ENCODE measurements at regions not wholly inside any gene's neighbourhood (a gene's known extent, or its start where the extent isn't known, plus 50 kb on each side); places are given as distances from the start of the nearest gene placed in this dataset.
"Not testable (repeated sequence)": the region's sequence is repeated elsewhere in the genome, so short reads cannot be mapped to it uniquely, and the experiment has no call there.

DNA sequence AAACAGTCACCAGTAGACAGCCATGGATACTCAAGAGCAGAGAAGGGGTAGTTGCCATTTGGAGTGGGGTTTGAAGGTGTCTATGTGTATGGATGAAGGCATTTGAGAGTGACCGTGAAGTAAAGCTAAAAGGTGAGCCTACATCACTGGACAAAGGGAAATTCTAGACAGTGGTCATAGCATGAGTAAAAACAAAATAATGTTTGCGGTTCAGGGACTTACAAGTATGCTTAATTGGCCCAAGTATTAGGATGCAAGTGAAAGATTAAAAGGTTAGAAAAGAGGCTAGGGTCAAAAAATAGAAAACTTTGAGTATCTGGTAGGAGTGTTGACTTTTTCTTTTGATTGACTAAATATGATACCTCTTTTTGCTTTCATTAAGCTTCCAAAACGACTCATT, 238.1 kb upstream of the SLC8A1 start:
- DNase-seq: no peak
- Histone ChIP-seq H3K27ac (peak overlapping the region; percentile 0 to 36), H3K9me3 (no peaks in the 10 kb centered on the region), H3K4me3 (no peak overlapping the region), H3K36me3 (no peaks in the 10 kb centered on the region), H3K4me1 (no peaks in the 10 kb centered on the region), H3K27me3 (no peaks in the 10 kb centered on the region)
- TF ChIP-seq POLR2A (IDR thresholded peaks at IDR 0.05): no peak
- TF ChIP-seq, protein P1, sequence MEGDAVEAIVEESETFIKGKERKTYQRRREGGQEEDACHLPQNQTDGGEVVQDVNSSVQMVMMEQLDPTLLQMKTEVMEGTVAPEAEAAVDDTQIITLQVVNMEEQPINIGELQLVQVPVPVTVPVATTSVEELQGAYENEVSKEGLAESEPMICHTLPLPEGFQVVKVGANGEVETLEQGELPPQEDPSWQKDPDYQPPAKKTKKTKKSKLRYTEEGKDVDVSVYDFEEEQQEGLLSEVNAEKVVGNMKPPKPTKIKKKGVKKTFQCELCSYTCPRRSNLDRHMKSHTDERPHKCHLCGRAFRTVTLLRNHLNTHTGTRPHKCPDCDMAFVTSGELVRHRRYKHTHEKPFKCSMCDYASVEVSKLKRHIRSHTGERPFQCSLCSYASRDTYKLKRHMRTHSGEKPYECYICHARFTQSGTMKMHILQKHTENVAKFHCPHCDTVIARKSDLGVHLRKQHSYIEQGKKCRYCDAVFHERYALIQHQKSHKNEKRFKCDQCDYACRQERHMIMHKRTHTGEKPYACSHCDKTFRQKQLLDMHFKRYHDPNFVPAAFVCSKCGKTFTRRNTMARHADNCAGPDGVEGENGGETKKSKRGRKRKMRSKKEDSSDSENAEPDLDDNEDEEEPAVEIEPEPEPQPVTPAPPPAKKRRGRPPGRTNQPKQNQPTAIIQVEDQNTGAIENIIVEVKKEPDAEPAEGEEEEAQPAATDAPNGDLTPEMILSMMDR (IDR thresholded peaks at IDR 0.05): no peak
- intact Hi-C loops (cut with DNase I; ENCODE audit: low total_unique reads): no loop called here

DNA sequence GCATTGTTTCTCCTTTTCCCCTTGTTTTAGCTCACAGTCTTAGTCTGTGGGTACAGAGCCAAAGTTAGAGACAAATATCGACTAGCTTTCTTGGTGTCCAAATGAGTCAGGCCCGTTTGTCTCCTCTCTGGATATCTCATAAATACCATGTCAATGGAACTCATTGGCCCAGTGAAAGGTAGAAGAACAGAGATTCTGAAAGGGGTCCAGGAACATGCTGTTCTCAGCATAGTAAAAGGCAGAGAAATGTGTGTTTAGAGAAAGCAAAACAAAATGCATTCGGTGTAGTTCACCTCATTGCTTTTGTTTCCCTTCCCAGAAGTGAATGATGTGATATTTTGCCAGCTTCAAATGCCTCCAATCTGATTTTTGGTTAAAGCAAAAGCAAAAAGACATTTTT, 238.6 kb upstream of the SLC8A1 start:
- Histone ChIP-seq H3K4me1 (no peaks in the 10 kb centered on the region), H3K4me3 (no peak overlapping the region), H3K9me3 (no peaks in the 10 kb centered on the region), H3K36me3 (no peaks in the 10 kb centered on the region), H3K27me3 (no peaks in the 10 kb centered on the region), H3K27ac (peak overlapping the region; percentile 0 to 46)
- TF ChIP-seq POLR2A (IDR thresholded peaks at IDR 0.05): no peak
- TF ChIP-seq, protein P1 (IDR thresholded peaks at IDR 0.05): no peak
- DNase-seq: no peak
- intact Hi-C loops (cut with DNase I; ENCODE audit: low total_unique reads): no loop called here

DNA sequence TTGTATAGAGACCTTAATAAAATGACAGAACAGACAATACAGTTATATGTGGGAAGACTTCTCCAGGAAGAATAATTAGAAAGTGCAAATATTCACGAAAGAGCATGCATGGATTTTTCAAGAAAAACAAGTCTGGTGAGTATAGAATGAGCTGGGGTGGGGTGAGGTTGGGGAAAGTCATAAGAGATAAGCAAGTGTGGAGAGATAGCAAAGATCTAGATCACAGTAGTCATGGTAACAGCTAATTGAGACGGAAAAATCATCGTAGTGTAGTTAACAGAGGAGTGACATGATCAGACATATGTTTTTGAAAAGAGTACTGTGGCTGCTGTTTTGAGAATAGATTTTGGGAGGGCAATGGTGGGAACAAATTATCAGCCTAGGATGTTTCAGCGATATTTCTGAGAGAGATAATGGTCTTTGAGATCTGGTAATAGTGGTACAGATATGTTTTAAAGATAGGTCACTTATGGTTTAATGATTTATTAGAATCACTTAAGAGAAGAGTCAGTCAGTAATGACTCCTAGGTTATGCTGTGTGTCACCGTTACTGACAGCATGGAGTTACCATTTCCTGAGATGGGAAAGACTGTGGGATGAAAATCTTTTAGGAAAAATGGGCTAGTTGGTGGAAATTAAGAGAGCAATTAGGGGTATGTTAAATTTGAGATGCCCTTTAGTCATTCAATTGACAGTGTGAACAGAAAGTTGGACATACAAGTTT, 248.5 kb upstream of the SLC8A1 start:
- Histone ChIP-seq H3K9me3 (no peaks in the 10 kb centered on the region), H3K4me1 (no peaks in the 10 kb centered on the region)
- no peak for DNase-seq

DNA sequence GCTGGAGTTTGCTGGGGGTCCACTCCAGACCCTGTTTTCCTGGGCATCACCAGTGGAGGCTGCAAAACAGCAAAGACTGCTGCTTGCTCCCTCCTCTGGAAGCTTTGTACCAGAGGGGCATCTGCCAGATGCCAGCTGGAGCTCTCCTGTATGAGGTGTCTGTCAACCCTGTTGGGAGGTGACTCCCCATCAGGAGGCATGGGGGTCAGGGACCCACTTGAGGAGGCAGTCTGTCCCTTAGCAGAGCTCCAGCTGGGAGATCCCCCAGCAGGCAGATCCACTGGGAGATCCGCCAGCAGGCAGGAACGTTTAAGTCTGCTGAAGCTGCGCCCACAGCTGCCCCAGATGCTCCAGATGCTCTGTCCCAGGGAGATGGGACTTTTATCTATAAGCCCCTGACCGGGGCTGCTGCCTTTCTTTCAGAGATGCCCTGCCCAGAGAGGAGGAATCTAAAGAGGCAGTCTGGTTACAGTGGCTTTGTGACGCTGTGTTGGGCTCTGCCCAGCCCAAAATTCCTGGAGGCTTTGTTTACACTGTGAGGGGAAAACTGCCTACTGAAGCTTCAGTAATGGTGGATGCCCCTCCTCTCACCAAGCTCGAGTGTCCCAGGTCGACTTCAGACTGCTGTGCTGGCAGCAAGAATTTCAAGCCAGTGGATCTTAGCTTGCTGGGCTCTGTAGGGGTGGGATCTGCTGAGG, 260.5 kb upstream of the SLC8A1 start:
- H3K27ac ChIP-seq; H3K4me1 ChIP-seq; H3K36me3 ChIP-seq; DNase-seq; H3K27me3 ChIP-seq; H3K9me3 ChIP-seq; intact Hi-C loops (cut with DNase I; ENCODE audit: low total_unique reads); H3K4me3 ChIP-seq: not testable (repeated sequence)

More for the DNA sequence above, 248.5 kb upstream of the SLC8A1 start:
- Histone ChIP-seq H3K36me3 (no peaks in the 10 kb centered on the region), H3K27ac (no peak overlapping the region), H3K4me3 (no peak overlapping the region), H3K27me3 (no peaks in the 10 kb centered on the region)
- no peak for TF ChIP-seq POLR2A (IDR thresholded peaks at IDR 0.05)
- TF ChIP-seq, protein P1 (IDR thresholded peaks at IDR 0.05): no peak
- intact Hi-C loops (cut with DNase I; ENCODE audit: low total_unique reads): no loop called here

DNA sequence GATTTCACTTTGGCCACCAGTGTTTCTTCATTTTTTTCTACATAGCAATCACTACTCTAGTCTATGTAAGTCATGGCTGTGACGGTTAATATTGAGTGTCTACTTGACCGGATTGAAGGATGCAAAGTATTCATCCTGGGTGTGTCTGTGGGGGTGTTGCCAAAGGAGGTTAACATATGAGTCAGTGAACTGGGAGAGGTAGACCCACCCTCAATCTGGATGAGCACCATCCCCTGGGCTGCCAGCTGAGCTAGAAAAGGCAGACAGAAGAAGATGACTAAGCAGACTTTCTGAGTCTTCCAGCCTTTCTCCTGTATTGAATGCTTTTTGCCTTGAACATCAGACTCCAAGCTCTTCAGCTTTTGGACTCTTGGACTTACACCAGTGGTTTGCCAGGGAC, 265.0 kb upstream of the SLC8A1 start:
- Histone ChIP-seq H3K9me3 (no peaks in the 10 kb centered on the region), H3K27me3 (no peaks in the 10 kb centered on the region), H3K36me3 (no peaks in the 10 kb centered on the region), H3K27ac (no peak overlapping the region), H3K4me3 (no peak overlapping the region), H3K4me1 (no peaks in the 10 kb centered on the region)
- intact Hi-C loops (cut with DNase I; ENCODE audit: low total_unique reads): no loop called here
- no peak for DNase-seq
- TF ChIP-seq, protein P1 (IDR thresholded peaks at IDR 0.05): no peak
- TF ChIP-seq POLR2A (IDR thresholded peaks at IDR 0.05): no peak

Measured in uterus (tissue), 3 donors.